ENCODE measurements at regions not wholly inside any gene's neighbourhood (a gene's known extent, or its start where the extent isn't known, plus 50 kb on each side); places are given as distances from the start of the nearest gene placed in this dataset.

- TF ChIP-seq CTCF (IDR thresholded peaks at IDR 0.05; ENCODE audit: insufficient read depth, low read length, poor library complexity, severe bottlenecking), result no peak
- no peaks in the 10 kb centered on the region for H3K36me3 ChIP-seq (ENCODE audit: control insufficient read depth, insufficient read depth, low read length)
- H3K4me3 ChIP-seq (ENCODE audit: low read depth, low read length), result no peak overlapping the region
- H3K27me3 ChIP-seq (ENCODE audit: control insufficient read depth, insufficient read depth, low read length), result no peaks in the 10 kb centered on the region
- no peak for DNase-seq (ENCODE audit: low read depth)
These were observed 393.8 kb downstream of the ZNF385D start for GRCh38 chr3:21357241-21357640.

GRCh38 chr3:21356402-21356801, 394.6 kb downstream of the ZNF385D start:
- Histone ChIP-seq H3K4me3 (ENCODE audit: low read depth, low read length) (no peak overlapping the region), H3K36me3 (ENCODE audit: control insufficient read depth, insufficient read depth, low read length) (no peaks in the 10 kb centered on the region), H3K27me3 (ENCODE audit: control insufficient read depth, insufficient read depth, low read length) (no peaks in the 10 kb centered on the region)
- no peak for TF ChIP-seq CTCF (IDR thresholded peaks at IDR 0.05; ENCODE audit: insufficient read depth, low read length, poor library complexity, severe bottlenecking)
- DNase-seq (ENCODE audit: low read depth), result no peak

- no peak for DNase-seq (ENCODE audit: low read depth)
- H3K36me3 ChIP-seq (ENCODE audit: control insufficient read depth, insufficient read depth, low read length), result no peaks in the 10 kb centered on the region
- H3K27me3 ChIP-seq (ENCODE audit: control insufficient read depth, insufficient read depth, low read length), result no peaks in the 10 kb centered on the region
- no peak overlapping the region for H3K4me3 ChIP-seq (ENCODE audit: low read depth, low read length)
- no peak for TF ChIP-seq CTCF (IDR thresholded peaks at IDR 0.05; ENCODE audit: insufficient read depth, low read length, poor library complexity, severe bottlenecking)
These were observed 405.5 kb downstream of the ZNF385D start for GRCh38 chr3:21345382-21345976.

GRCh38 chr3:21331857-21332256, 419.2 kb downstream of the ZNF385D start:
- no peak for TF ChIP-seq CTCF (IDR thresholded peaks at IDR 0.05; ENCODE audit: insufficient read depth, low read length, poor library complexity, severe bottlenecking)
- Histone ChIP-seq H3K4me3 (ENCODE audit: low read depth, low read length) (no peak overlapping the region), H3K27me3 (ENCODE audit: control insufficient read depth, insufficient read depth, low read length) (no peaks in the 10 kb centered on the region), H3K36me3 (ENCODE audit: control insufficient read depth, insufficient read depth, low read length) (no peaks in the 10 kb centered on the region)
- DNase-seq (ENCODE audit: low read depth), result no peak

- no peaks in the 10 kb centered on the region for H3K27me3 ChIP-seq (ENCODE audit: control insufficient read depth, insufficient read depth, low read length)
- H3K36me3 ChIP-seq (ENCODE audit: control insufficient read depth, insufficient read depth, low read length), result no peaks in the 10 kb centered on the region
- no peak overlapping the region for H3K4me3 ChIP-seq (ENCODE audit: low read depth, low read length)
- no peak for TF ChIP-seq CTCF (IDR thresholded peaks at IDR 0.05; ENCODE audit: insufficient read depth, low read length, poor library complexity, severe bottlenecking)
- DNase-seq (ENCODE audit: low read depth), result no peak
These were observed 419.7 kb downstream of the ZNF385D start for GRCh38 chr3:21331321-21331720.

- no peak for TF ChIP-seq CTCF (IDR thresholded peaks at IDR 0.05; ENCODE audit: insufficient read depth, low read length, poor library complexity, severe bottlenecking)
- DNase-seq (ENCODE audit: low read depth), result no peak
- H3K27me3 ChIP-seq (ENCODE audit: control insufficient read depth, insufficient read depth, low read length), result no peaks in the 10 kb centered on the region
- no peaks in the 10 kb centered on the region for H3K36me3 ChIP-seq (ENCODE audit: control insufficient read depth, insufficient read depth, low read length)
- no peak overlapping the region for H3K4me3 ChIP-seq (ENCODE audit: low read depth, low read length)
These were observed 420.7 kb downstream of the ZNF385D start for GRCh38 chr3:21330293-21330692.
